Eye (tissue), 1 donor: ENCODE measurements at regions not wholly inside any gene's neighbourhood (a gene's known extent, or its start where the extent isn't known, plus 50 kb on each side); places are given as distances from the start of the nearest gene placed in this dataset.

Source experiments
- DNase-seq: peaks from one replicate; pipeline ENCODE4 v3.0.0-alpha.2; 2015

DNA sequence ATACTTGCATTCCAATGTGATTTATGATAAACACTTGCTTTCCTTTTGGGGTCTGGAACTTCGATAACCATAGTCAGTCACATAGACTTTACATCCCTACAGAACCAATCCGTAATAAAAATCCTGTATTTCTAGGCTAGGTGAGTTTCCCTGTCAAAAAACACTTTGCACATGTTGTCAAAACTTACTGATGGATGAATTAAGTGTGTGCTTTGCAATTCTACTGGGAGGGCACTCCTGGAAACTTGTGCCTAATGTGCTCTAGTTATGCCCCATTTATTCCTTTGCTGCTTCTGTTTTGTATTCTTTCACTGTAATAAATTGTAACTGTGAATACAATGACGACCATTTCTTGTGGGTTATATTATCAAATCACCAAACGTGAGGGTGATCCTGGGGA lies 684.8 kb upstream of the PCDH15 start:
- peak; percentile 6 for DNase-seq

DNA sequence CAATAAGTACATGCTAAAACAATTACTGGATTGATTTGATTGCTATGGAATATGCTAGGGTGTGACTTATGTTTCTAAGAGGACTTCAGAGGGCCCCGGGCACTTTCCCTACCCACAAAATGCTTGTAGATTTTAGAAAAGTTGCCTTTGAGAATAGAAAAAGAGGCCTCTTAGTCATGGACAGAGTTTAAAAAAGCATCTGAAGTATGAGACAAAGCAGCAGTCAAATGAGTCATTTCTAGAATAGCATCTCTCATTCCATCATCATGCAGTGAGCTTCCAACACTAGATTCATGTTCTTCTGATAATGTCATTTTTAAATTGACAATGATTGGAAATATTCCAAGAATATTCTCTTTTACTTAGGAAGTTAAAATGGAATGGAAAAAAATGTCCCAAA lies 675.1 kb upstream of the PCDH15 start:
- DNase-seq = no peak

DNA sequence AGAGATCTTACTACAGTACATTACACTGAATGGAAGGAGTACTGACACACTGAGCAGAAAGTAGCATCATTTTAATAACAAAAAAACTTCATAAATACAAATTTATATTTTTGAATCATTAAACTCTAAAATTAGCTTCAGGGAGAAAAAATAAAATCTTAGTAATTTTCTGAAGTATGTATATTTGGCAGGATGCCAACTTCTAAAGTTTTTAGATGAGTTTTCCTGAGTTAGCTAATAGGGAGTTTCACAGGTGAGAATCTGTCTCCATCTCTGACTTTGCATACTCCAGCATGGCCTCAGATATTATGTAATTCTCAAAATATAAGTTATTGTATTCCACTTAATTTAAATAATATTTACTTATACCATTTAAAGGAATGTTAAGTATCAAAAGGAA lies 673.2 kb upstream of the PCDH15 start:
- no peak for DNase-seq

- DNase-seq = no peak
Observed at GRCh38 chr10:55470840-55471239, 669.8 kb upstream of the PCDH15 start.

- DNase-seq = no peak
Observed at GRCh38 chr10:55466806-55467504, 665.9 kb upstream of the PCDH15 start.

DNA sequence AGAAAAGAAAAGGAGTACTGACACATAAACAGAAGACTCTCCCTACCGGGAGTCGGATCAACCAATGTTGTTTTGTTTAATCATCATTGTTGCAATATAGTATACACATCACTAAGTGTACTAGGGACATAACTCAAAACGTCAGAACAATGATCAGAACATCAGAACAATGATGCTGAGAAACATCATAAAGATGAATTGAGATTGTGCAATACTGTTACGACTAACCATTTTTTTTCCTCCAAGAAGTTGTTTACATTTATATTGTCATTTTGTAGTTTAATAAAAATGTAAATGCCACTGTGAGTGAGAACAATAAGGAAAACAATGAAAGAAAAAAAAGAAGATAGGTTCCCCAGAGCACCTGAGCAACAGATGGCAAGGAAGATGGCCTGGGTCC lies 663.1 kb upstream of the PCDH15 start:
- no peak for DNase-seq

DNA sequence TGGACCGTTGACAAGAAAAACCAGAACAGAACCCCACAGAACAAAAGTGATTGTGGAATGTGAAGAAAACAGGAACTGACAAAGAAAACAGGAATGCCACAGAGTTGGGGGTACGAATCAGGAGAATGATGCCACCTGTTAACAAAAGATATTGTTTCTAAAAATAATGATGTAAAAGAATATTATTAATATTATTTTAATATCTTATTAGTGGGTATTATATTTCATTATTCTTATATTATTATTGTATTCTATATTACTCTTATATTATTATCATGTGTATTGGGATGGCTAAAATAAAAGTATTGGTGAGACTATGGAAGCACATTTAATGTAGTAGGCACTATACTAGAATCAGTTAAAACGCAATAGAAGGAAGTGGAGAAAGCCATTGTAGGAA lies 659.0 kb upstream of the PCDH15 start:
- no peak for DNase-seq

- no peak for DNase-seq
Observed at GRCh38 chr10:55449981-55450380, 649.0 kb upstream of the PCDH15 start.

DNA sequence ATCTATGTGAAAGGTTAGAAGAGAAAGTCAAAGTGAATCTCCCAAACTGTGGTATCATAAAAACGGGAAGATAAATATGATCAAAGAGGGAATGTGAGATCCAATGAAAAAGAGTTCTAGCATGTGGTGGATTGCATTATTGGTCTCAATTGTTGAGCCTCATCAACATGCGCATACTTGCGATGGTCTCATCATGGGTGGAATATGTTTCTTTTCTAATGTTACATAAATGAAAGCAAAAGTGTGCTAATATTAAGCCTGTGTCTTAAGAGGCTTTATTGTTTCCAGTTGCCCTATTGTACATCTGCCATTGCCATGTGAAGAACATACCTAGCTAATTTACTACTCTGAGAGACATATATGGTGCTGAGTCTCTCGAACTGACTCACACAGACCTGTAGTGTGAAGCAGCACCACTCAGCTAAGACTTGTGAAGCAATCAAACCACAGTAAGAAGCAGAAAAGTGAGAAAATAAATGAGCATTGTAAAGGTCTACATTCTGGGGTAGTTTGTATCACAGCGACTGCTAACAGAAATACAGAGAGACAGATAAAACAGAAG lies 645.5 kb upstream of the PCDH15 start:
- DNase-seq = no peak

DNA sequence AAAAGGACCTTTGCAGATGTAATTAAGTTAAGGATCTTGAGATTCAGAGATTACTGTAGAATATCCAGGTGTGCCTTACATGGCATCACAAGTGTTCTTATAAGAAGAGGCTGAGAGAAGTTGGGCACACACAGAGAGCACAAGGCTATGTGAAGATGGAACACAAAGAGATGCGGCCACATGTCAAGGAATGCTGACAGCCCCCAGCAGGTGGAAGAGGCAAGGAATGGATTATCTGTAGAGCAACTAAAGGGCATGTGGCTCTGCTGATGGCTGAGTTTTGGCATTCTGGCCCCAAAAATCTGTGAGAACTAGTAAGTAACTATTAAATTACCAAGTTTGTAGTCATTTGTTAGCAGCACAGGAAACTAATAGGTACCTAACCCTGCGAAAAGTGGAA lies 640.7 kb upstream of the PCDH15 start:
- no peak for DNase-seq

DNA sequence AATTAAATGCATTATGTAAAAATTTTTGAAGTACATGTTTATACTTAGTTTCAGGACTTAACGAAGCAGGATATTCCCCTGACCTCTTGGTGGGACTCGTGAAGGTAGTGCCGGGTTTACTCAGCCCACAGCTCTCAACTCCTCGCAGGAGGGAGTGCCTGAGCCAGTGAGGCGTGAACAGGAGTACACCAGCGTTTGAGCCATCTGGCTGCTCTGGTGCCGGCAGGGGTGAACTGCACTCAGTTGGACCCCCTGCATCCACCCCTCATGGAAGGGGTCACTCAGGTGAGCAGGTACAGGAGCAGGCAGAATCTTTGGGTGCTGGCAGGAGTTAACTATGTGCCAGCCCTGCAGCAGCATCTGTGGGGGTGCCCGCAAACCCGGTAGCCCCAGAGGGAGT lies 625.1 kb upstream of the PCDH15 start:
- no peak for DNase-seq

DNA sequence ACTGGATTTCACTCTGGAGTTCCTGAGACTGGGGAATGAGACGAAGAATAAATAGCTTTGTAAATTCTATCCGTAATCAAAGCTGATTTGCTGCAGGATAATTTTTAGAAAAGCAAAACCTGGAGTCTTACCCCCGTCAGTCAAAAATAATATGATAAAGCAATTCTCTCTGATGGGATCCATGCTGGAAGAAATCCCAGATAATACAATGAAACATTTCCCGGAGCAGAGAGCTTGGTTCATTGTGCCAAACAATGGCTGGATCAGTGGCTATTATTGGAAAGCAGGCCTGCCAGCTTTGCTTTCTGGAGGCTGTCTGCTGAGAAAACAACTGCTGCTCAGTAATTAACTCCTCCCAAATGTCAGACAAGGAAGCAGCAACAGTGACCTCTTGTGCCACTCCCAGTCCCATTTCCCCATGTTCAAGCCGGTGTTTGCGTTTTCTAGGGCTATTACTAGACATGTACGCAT lies 609.4 kb upstream of the PCDH15 start:
- DNase-seq = peak; percentile 88

GRCh38 chr10:55404094-55404493 lies 603.1 kb upstream of the PCDH15 start:
- no peak for DNase-seq

DNA sequence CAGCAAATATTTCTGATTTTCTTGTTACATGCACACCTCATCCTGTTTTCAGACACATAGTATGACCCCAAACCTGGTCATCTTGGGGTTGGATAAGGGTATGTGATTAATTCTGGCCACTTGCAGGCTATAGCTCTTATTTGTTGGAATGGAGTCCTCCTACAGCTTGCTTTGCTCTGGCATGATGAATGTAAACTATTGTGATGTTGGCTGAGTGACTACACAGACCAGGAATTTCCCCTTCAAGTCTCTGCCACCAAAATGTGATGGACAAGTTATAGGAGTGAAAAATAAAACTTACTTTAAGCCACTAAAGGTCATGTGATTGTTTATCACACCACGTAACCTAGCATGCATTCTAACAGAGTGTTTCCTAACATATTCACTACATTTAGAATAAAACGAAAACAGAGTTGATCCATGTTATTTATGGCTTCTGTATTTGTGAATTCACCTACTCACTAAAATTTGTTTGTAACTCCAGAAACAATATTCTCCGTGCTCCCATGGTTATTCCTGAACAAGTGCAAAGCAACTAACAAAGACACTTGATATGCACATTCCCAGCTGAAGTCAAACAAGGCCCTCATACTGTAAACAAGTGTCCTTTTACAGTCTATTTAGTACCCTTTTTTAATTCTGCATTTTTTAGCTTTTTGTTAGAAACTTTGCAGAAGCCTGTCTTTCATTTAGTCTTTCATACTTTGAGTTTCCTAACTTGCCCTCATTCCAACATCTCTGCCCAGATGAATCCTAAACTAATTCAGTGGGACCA lies 599.2 kb upstream of the PCDH15 start:
- no peak for DNase-seq

- no peak for DNase-seq
Observed at GRCh38 chr10:55398497-55398882, 597.5 kb upstream of the PCDH15 start.

DNA sequence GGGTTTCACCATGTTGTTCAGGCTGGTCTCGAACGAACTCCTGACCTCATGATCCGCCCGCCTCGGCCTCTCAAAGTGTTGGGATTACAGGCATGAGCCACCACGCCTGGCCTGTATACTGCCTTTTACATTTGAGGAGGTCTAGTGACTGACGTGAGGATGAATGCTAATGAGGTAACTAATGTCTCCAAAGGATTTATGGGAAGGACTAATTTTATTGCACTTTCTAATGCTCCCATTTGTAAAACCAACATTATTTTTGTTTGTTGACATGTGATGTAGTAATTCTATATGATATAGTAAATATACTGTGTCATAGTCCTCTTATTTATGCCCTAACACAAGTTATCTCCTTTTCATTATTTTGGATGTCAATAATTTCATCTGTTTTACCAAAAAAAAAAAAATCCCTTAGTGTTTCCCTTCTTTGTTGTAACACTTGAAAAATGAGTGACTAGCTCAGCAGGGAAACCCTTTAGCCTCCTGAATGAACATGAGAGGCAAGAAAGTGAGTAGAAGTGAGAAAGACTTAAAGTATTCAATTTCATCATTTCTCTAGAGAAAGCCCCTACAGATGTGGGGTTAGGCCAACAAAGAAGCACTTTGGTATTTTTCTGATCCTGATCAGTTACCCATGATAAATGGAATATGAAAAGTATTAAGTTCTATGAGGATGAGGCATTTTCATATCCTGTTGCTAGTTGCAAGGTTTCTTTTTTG lies 596.9 kb upstream of the PCDH15 start:
- no peak for DNase-seq

GRCh38 chr10:55378196-55378595 lies 577.2 kb upstream of the PCDH15 start:
- no peak for DNase-seq

- DNase-seq = no peak
Observed at GRCh38 chr10:55374917-55375316, 573.9 kb upstream of the PCDH15 start.

DNA sequence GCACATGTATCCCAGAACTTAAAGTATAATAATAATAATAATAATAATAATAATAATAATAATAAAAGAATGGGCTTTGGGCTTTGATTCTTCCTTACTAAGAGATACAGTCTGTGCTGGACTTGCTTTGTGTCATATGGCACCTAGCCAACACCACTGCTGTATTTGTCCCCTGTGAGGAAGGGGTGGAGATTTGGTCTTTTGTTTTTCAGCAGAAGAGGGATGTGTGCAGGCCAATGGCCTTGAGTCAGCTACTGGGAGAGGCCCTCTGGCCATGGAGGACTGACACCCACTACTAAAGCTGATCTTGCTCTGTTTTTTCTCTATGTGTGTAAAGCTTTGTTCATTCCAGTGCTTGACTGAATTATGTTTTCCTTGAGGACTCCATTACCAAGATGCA lies 573.0 kb upstream of the PCDH15 start:
- DNase-seq = no peak

DNA sequence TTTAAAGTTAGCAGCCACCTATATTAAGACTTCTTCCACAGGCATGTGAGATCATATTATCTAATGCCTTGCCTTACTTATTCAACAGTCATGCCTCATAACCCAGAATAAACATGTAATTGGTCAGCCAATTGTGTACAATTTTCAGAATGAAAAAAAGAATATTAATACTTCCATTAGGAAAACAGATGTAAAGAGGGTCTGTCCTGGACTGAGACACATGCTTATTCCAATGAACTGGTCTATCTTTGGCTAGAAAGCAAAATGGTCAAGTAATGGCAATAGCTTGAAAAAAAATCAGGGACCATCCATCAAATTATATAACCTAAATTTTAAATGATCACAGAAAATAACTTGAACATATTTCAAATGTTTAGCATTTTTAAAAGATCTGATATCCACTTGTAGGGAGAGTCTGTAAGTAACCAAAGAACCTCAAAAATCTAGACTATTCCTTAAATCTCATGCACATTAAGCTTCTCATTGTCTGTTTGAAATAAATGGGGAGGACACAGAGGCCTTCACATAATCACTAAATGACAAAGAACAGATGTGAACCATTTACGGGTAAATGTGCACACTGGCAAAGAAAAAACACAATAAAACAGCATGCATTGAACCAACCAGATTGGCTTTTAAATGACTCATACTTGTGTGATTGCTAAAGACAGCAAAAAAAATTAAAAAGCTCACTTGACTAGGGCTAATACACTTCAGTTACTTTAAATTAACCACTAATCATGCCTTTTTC lies 568.8 kb upstream of the PCDH15 start:
- peak; percentile 37 for DNase-seq

GRCh38 chr10:55368467-55368866 lies 567.4 kb upstream of the PCDH15 start:
- DNase-seq = no peak

- no peak for DNase-seq
Observed at GRCh38 chr10:55367555-55367954, 566.5 kb upstream of the PCDH15 start.

DNA sequence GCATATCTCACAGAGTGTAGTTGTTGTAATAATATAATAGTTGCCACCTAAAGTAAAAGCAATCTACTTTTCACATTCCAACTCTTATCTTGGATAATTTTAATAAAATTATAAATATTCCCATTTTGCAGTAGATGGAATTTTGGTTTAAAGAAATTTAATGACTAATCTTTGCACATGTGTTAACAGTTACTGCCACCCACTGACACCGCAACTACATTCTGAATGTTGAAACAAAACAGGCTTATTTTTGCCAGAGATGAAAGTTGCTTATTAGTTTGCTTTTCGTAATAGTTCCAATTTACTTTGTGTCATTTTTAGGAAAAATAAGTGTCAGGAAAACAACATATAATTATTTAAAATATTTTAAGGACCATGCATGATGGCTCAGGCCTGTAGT lies 557.5 kb upstream of the PCDH15 start:
- no peak for DNase-seq
